Esophagus squamous epithelium (tissue), 5 donors: ENCODE measurements at regions not wholly inside any gene's neighbourhood (a gene's known extent, or its start where the extent isn't known, plus 50 kb on each side); places are given as distances from the start of the nearest gene placed in this dataset.
"Not testable (repeated sequence)": the region's sequence is repeated elsewhere in the genome, so short reads cannot be mapped to it uniquely, and the experiment has no call there.

ENCODE experiments used
- DNase-seq: peaks from one replicate; lab custom pipeline; 2025; lab: John Stamatoyannopoulos, UW
- H3K27ac ChIP-seq, 4 donors: fragments of 200-600 bp; sonication (generic); one replicate each; pipeline ENCODE4 v1.5.1; 2016 to 2019; ENCODE audit warnings: mild to moderate bottlenecking in 1 of 4
- H3K27me3 ChIP-seq, 4 donors: fragments of 200-600 bp; sonication (generic); 1 replicate in 3 of 4; 2 replicates in 1 of 4; pipeline versions ENCODE4 v1.5.1 to v1.6.0; 2017 to 2021; ENCODE audit warnings: antibody characterized with exemption in 1 of 4
- H3K36me3 ChIP-seq, 3 donors: fragments of 200-600 bp; sonication (generic); one replicate each; pipeline ENCODE4 v1.5.1; 2016 to 2019
- H3K4me1 ChIP-seq, 3 donors: fragments of 200-600 bp; sonication (generic); one replicate each; pipeline ENCODE4 v1.5.1; 2017 to 2019
- H3K4me3 ChIP-seq, 4 donors: fragments of 200-600 bp; sonication (generic); 1 replicate in 3 of 4; 2 replicates in 1 of 4; pipeline ENCODE4 v1.5.1; 2016 to 2019; ENCODE audit warnings: mild to moderate bottlenecking in 2 of 4, moderate library complexity in 1 of 4
- H3K9me3 ChIP-seq, 3 donors: fragments of 200-600 bp; sonication (generic); one replicate each; pipeline ENCODE4 v1.5.1; 2016 to 2019
- CTCF ChIP-seq, 6 experiments: fragments of 450-650 bp in 4 of 6; fragments of 200-600 bp in 2 of 6; sonication (generic) in 2 of 6; IDR thresholded peaks; one replicate each; pipeline ENCODE4 v1.5.1; 2016 to 2019; ENCODE audit warnings: antibody characterized with exemption in 6 of 6, mild to moderate bottlenecking in 4 of 6, moderate library complexity in 4 of 6
- POLR2A ChIP-seq, 4 donors: fragments of 450-650 bp; IDR thresholded peaks; one replicate each; pipeline ENCODE4 v1.6.1; 2017; ENCODE audit warnings: antibody characterized with exemption in 4 of 4, mild to moderate bottlenecking in 4 of 4, moderate library complexity in 3 of 4
- WGBS, 2 donors: methylation state at CpG; one replicate each; pipeline ENCODE4 v1.1.5; 2018; 5-methylcytosine and 5-hydroxymethylcytosine counted together
- intact Hi-C: fragments of 100-400 bp; cut with DNase I; formaldehyde crosslinking; loops from one replicate; pipeline ENCODE4 v1.15.0; 2022
- donor health status: DM: yes; HTN: yes; CAD: no.

DNA sequence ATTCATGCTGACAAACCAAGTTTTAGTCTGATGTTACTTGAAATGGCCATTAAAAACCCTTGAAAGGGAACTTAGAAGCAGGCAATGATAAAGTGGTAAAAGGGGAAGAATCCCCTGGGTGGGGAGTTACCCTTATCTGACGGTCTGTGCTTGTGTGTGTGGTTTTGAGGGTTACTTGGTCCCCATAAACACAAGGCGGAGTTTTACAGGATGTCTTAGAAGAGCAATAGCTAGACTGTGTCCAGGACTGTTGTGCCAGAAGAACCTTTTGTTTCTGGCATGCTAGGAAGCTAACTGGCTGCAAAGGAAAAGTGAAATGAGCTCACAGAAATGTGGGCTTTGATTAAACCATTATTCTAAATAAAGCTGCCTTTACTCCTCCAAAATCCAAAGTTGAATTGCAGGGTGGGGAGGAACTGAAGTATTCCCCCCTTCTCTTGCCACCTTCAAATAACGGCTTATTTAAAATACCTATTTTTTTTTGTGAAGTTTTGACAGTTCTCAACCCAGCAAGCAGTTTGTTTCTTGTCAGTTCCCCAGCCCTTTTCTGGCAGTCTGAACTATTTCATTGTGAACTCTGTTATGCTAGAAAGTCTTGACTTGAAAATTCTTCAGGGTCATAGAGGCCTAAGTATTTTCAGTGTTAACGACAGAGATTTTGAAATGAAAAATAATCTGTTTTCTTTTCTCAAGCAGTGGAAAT is 443.5 kb downstream of the OTOL1 start:
- WGBS, 2 donors = 41 to 43% methylated on average over 4 of the region's 4 CpGs
- intact Hi-C loops = no loop called here
- no peaks in the 10 kb centered on the region for H3K36me3 ChIP-seq
- H3K4me3 ChIP-seq = no peak overlapping the region
- H3K4me1 ChIP-seq = peaks cover 0 to 4% (median 3%) of the 10 kb centered on the region in 3 donors
- H3K9me3 ChIP-seq = peaks cover 0 to 5% (median 0%) of the 10 kb centered on the region in 3 donors
- DNase-seq = no peak
- TF ChIP-seq POLR2A (IDR thresholded peaks at IDR 0.05) = no peak
- TF ChIP-seq CTCF (IDR thresholded peaks at IDR 0.05) = no peak
- no peaks in the 10 kb centered on the region for H3K27me3 ChIP-seq
- peak overlapping the region in 2 of 4 donors; percentile 21 to 31 for H3K27ac ChIP-seq

- Histone ChIP-seq H3K4me1 (peaks cover 0 to 4% (median 3%) of the 10 kb centered on the region in 3 donors), H3K27me3 (no peaks in the 10 kb centered on the region), H3K4me3 (no peak overlapping the region), H3K9me3 (peaks cover 0 to 7% (median 0%) of the 10 kb centered on the region in 3 donors), H3K36me3 (no peaks in the 10 kb centered on the region), H3K27ac (peak overlapping the region in 1 of 4 donors; percentile 31)
- no peak for DNase-seq
- WGBS, 2 donors = 39 to 41% methylated on average over 4 of the region's 4 CpGs
- intact Hi-C loops = no loop called here
- no peak for TF ChIP-seq POLR2A (IDR thresholded peaks at IDR 0.05)
- no peak for TF ChIP-seq CTCF (IDR thresholded peaks at IDR 0.05)
These were observed 444.0 kb downstream of the OTOL1 start for GRCh38 chr3:161940621-161940965.

DNA sequence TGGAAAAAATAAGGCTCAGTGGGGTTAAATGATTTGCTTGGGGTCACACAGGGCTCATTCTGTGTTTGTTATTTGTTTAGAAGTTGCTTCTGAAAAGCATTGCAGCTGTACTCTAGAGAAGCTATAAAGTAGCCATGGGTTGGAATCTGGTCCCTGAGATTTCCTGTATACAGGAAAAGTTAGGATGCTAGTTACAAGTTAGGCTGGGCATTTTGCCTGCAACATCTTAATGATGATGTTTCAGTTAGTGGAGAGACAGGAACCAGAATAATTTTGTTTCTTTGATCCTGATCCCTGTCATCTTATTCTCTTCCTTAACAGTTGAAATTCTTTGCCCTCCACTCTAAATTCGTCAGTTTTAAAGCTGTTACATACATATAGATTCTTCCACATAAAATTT is 445.3 kb downstream of the OTOL1 start:
- TF ChIP-seq POLR2A (IDR thresholded peaks at IDR 0.05) (no peak), CTCF (IDR thresholded peaks at IDR 0.05) (no peak)
- no peaks in the 10 kb centered on the region for H3K36me3 ChIP-seq
- intact Hi-C loops = no loop called here

DNA sequence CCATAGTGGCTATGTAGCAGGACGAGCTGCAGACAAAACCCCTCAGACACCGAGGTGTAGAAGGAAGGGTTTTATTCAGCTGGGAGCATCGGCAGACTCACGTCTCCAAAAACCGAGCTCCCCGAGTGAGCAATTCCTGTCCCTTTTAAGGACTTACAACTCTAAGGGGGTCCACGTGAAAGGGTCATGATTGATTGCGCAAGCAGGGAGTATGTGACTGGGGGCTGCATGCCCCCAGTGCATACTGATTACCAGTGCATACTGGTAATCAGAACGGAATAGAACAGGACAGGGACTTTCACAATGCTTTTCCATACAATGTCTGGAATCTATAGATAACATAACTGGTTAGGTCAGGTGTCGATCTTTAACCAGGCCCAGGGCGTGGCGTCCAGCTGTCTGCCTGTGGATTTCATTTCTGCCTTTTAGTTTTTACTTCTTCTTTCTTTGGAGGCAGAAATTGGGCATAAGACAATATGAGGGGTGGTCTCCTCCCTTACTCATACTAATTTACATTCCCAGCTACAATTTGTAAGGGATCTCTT is 447.3 kb downstream of the OTOL1 start:
- H3K4me3 ChIP-seq, H3K36me3 ChIP-seq, H3K27me3 ChIP-seq, DNase-seq, H3K9me3 ChIP-seq, H3K27ac ChIP-seq, intact Hi-C loops, H3K4me1 ChIP-seq: not testable (repeated sequence)
- WGBS, 2 donors = 81 to 87% methylated on average over 7 to 12 of the region's 12 CpGs

More for the DNA sequence above, 445.3 kb downstream of the OTOL1 start:
- Histone ChIP-seq H3K27me3 (no peaks in the 10 kb centered on the region), H3K4me1 (peaks cover 0 to 4% (median 3%) of the 10 kb centered on the region in 3 donors), H3K9me3 (peaks cover 0 to 7% (median 0%) of the 10 kb centered on the region in 3 donors), H3K27ac (no peak overlapping the region), H3K4me3 (no peak overlapping the region)
- 45 to 50% methylated on average over 1 of the region's 1 CpG for WGBS, 2 donors
- no peak for DNase-seq

- no peaks in the 10 kb centered on the region for H3K4me1 ChIP-seq
- no peaks in the 10 kb centered on the region for H3K36me3 ChIP-seq
- peaks cover 0 to 7% (median 0%) of the 10 kb centered on the region in 3 donors for H3K9me3 ChIP-seq
- H3K27me3 ChIP-seq = no peaks in the 10 kb centered on the region
- no peak overlapping the region for H3K27ac ChIP-seq
- H3K4me3 ChIP-seq = no peak overlapping the region
- intact Hi-C loops = no loop called here
- no peak for TF ChIP-seq POLR2A (IDR thresholded peaks at IDR 0.05)
- no peak for TF ChIP-seq CTCF (IDR thresholded peaks at IDR 0.05)
- WGBS, 2 donors = 54 to 59% methylated on average over 3 of the region's 3 CpGs
- DNase-seq = no peak
These were observed 449.9 kb downstream of the OTOL1 start for GRCh38 chr3:161946443-161946960.
